ENCODE measurements at regions not wholly inside any gene's neighbourhood (a gene's known extent, or its start where the extent isn't known, plus 50 kb on each side); places are given as distances from the start of the nearest gene placed in this dataset.

GRCh38 chrX:67789536-67789935, 245.7 kb downstream of the AR start:
- Histone ChIP-seq H4K5ac (ENCODE audit: insufficient read length, low read depth, low read length) (no peak overlapping the region), H3K27ac (ENCODE audit: insufficient read length, low read depth, low read length) (no peak overlapping the region), H3K79me2 (ENCODE audit: insufficient read depth, low read length) (no peaks in the 10 kb centered on the region), H2BK5ac (ENCODE audit: insufficient read length, low read length) (no peak overlapping the region), H2BK120ac (ENCODE audit: low read depth, low read length, poor library complexity, severe bottlenecking) (no peak overlapping the region), H3K9ac (ENCODE audit: extremely low read depth, insufficient read length, low read length) (no peak overlapping the region), H3K18ac (ENCODE audit: insufficient read length, low read depth, low read length) (no peak overlapping the region), H4K20me1 (ENCODE audit: control insufficient read depth, insufficient read depth, insufficient read length) (no peaks in the 10 kb centered on the region), H2AK5ac (ENCODE audit: insufficient read length, low read length) (no peak overlapping the region), H3K4me2 (ENCODE audit: insufficient read depth, insufficient read length, low read length) (no peak overlapping the region), H3K14ac (ENCODE audit: insufficient read depth, low read length) (no peak overlapping the region), H3K27me3 (ENCODE audit: insufficient read depth, low read length) (no peaks in the 10 kb centered on the region), H4K91ac (ENCODE audit: insufficient read length, low read depth, low read length) (no peak overlapping the region), H2BK15ac (ENCODE audit: low read depth, low read length) (no peak overlapping the region), H3K4me1 (ENCODE audit: insufficient read depth, low read length) (no peaks in the 10 kb centered on the region), H4K8ac (replicated peaks; ENCODE audit: insufficient read length, low read depth, low read length) (no peak overlapping the region), H2BK12ac (ENCODE audit: insufficient read length, low read depth, low read length) (no peak overlapping the region), H2AFZ (ENCODE audit: low read length) (no peak overlapping the region), H3K9me3 (ENCODE audit: control insufficient read depth, low read depth, low read length) (peaks cover 36% of the 10 kb centered on the region), H3K79me1 (ENCODE audit: insufficient read depth, low read depth, low read length, poor library complexity, severe bottlenecking) (no peaks in the 10 kb centered on the region), H3K4ac (ENCODE audit: low read depth, low read length) (no peak overlapping the region), H3T11ph (ENCODE audit: low read length) (no peak overlapping the region), H3K23ac (ENCODE audit: insufficient read length, low read depth, low read length) (no peak overlapping the region), H3K23me2 (ENCODE audit: insufficient read length, low read depth, low read length, poor library complexity, severe bottlenecking) (no peaks in the 10 kb centered on the region), H2BK20ac (ENCODE audit: low read depth, low read length, poor library complexity, severe bottlenecking) (no peak overlapping the region), H3K56ac (ENCODE audit: insufficient read length, low read depth, low read length) (no peak overlapping the region)
- no CpG with 5 or more reads among the region's 2 CpGs for WGBS (ENCODE audit: extremely low coverage, insufficient read length, low lambda C conversion rate)
- Mint-ChIP-seq H3K27me3 (ENCODE audit: low read depth) (no peaks in the 10 kb centered on the region), H3K4me1 (no peaks in the 10 kb centered on the region), H3K4me3 (no peak overlapping the region), H3K9me3 (peaks cover 40 to 45% of the 10 kb centered on the region in 2 experiments), H3K27ac (no peak overlapping the region), H3K36me3 (ENCODE audit: insufficient read depth in 1 of 3, low read depth in 3 of 3) (peaks cover 0 to 1% (median 0%) of the 10 kb centered on the region in 3 experiments; a peak in 1 of 7 replicates)
- DNase-seq = no peak
- TF ChIP-seq, protein P1, sequence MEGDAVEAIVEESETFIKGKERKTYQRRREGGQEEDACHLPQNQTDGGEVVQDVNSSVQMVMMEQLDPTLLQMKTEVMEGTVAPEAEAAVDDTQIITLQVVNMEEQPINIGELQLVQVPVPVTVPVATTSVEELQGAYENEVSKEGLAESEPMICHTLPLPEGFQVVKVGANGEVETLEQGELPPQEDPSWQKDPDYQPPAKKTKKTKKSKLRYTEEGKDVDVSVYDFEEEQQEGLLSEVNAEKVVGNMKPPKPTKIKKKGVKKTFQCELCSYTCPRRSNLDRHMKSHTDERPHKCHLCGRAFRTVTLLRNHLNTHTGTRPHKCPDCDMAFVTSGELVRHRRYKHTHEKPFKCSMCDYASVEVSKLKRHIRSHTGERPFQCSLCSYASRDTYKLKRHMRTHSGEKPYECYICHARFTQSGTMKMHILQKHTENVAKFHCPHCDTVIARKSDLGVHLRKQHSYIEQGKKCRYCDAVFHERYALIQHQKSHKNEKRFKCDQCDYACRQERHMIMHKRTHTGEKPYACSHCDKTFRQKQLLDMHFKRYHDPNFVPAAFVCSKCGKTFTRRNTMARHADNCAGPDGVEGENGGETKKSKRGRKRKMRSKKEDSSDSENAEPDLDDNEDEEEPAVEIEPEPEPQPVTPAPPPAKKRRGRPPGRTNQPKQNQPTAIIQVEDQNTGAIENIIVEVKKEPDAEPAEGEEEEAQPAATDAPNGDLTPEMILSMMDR (conservative IDR thresholded peaks at IDR 0.05) = no peak

Measured in H9 (cell line).